ENCODE measurements at regions not wholly inside any gene's neighbourhood (a gene's known extent, or its start where the extent isn't known, plus 50 kb on each side); places are given as distances from the start of the nearest gene placed in this dataset.

DNA sequence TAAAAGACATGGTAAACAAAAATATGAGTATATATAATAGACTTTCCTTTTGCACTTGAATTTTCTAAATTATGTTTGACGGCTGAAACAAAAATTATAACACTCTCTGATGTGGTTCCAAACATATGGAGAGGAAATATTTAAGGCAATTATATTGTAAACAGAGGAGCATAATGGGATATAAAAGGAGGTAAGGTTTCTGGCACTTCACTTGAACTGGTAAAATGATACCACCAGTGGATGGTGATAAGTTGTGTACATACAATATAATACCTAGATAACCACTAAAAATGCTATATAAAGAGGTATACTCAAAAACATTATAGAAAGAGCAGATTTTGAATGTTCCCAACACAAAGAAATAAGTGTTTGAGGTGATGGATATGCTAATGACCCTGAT, 192.9 kb upstream of the RAD23B start:
- ChIA-PET POLR2A (ENCODE audit: partially characterized antibody) (no interaction called here), CTCF (ENCODE audit: partially characterized antibody) (no interaction called here)
- Histone ChIP-seq H2BK12ac (ENCODE audit: low read depth, low read length) (no peak overlapping the region), H3K27me3 (replicated peaks in 1 of 4; ENCODE audit: control insufficient read depth in 3 of 4, extremely low read depth in 1 of 4, insufficient read depth in 3 of 4, low read length in 3 of 4) (no peaks in the 10 kb centered on the region), H3K79me2 (ENCODE audit: control insufficient read depth in 1 of 2, insufficient read depth in 2 of 2, low read length in 2 of 2) (no peaks in the 10 kb centered on the region), H2BK120ac (replicated peaks; ENCODE audit: low read depth, low read length) (no peak overlapping the region), H3K18ac (ENCODE audit: extremely low read depth, low read length) (no peak overlapping the region), H3K79me1 (ENCODE audit: low read depth, low read length) (no peaks in the 10 kb centered on the region), H3K4me3 (ENCODE audit: extremely low read depth in 1 of 4, insufficient read depth in 2 of 4, low read depth in 3 of 4, low read length in 4 of 4) (no peak overlapping the region), H3K9me3 (ENCODE audit: insufficient read depth in 2 of 2, low read depth in 1 of 2, low read length in 1 of 2) (no peaks in the 10 kb centered on the region), H3K4me1 (replicated peaks in 1 of 4; ENCODE audit: control insufficient read depth in 3 of 4, insufficient read depth in 4 of 4, low read length in 3 of 4) (no peaks in the 10 kb centered on the region), H2BK5ac (ENCODE audit: low read depth, low read length) (no peak overlapping the region), H2BK20ac (ENCODE audit: low read length) (no peak overlapping the region), H3K36me3 (ENCODE audit: control insufficient read depth in 2 of 4, insufficient read depth in 4 of 4, low read length in 3 of 4) (no peaks in the 10 kb centered on the region), H4K8ac (ENCODE audit: extremely low read depth, insufficient read depth, low read length) (no peak overlapping the region), H3K9ac (replicated peaks in 1 of 4; ENCODE audit: extremely low read depth in 1 of 4, low read depth in 3 of 4, low read length in 3 of 4) (no peak overlapping the region), H4K20me1 (replicated peaks in 1 of 2; ENCODE audit: control insufficient read depth in 1 of 2, insufficient read depth in 2 of 2, low read length in 2 of 2) (no peaks in the 10 kb centered on the region), H4K5ac (ENCODE audit: insufficient read length, low read depth, low read length) (no peak overlapping the region), H3K56ac (replicated peaks; ENCODE audit: insufficient read length, low read depth, low read length) (no peak overlapping the region), H3K27ac (ENCODE audit: low read depth, low read length) (no peak overlapping the region), H3K4me2 (ENCODE audit: insufficient read depth in 1 of 2, low read depth in 2 of 2, low read length in 2 of 2) (no peak overlapping the region), H4K91ac (replicated peaks; ENCODE audit: insufficient read length, low read length) (no peak overlapping the region), H2AK5ac (ENCODE audit: low read depth, low read length) (no peak overlapping the region), H3K23me2 (ENCODE audit: low read depth, low read length) (no peaks in the 10 kb centered on the region), H2AFZ (ENCODE audit: low read length) (no peak overlapping the region), H3K4ac (replicated peaks; ENCODE audit: insufficient read length, low read depth, low read length) (no peak overlapping the region), H2BK15ac (ENCODE audit: low read length) (no peak overlapping the region), H3K23ac (ENCODE audit: insufficient read length) (no peak overlapping the region), H3K14ac (ENCODE audit: insufficient read length) (no peak overlapping the region)
- 86% methylated on average over 1 of the region's 1 CpG; no CpG with 5 or more reads in 1 of the 2 experiments for WGBS, 2 experiments (ENCODE audit: extremely low coverage in 1 of 2, insufficient coverage in 1 of 2, insufficient read length in 1 of 2, insufficient replicate concordance in 2 of 2, low coverage in 1 of 2, low lambda C conversion rate in 2 of 2, missing lambda C conversion rate in 1 of 2)
- TF ChIP-seq, protein P1, sequence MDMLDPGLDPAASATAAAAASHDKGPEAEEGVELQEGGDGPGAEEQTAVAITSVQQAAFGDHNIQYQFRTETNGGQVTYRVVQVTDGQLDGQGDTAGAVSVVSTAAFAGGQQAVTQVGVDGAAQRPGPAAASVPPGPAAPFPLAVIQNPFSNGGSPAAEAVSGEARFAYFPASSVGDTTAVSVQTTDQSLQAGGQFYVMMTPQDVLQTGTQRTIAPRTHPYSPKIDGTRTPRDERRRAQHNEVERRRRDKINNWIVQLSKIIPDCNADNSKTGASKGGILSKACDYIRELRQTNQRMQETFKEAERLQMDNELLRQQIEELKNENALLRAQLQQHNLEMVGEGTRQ (IDR thresholded peaks at IDR 0.05; ENCODE audit: low read length) = no peak
- TF ChIP-seq RFX5 (IDR thresholded peaks at IDR 0.05; ENCODE audit: borderline replicate concordance, low read depth, low read length) = no peak
- TF ChIP-seq EP300 (IDR thresholded peaks at IDR 0.05; ENCODE audit: borderline replicate concordance in 1 of 2, low read depth in 2 of 2, low read length in 2 of 2) = no peak
- TF ChIP-seq SP2 (IDR thresholded peaks at IDR 0.05; ENCODE audit: low read length) = no peak
- TF ChIP-seq, protein P2, sequence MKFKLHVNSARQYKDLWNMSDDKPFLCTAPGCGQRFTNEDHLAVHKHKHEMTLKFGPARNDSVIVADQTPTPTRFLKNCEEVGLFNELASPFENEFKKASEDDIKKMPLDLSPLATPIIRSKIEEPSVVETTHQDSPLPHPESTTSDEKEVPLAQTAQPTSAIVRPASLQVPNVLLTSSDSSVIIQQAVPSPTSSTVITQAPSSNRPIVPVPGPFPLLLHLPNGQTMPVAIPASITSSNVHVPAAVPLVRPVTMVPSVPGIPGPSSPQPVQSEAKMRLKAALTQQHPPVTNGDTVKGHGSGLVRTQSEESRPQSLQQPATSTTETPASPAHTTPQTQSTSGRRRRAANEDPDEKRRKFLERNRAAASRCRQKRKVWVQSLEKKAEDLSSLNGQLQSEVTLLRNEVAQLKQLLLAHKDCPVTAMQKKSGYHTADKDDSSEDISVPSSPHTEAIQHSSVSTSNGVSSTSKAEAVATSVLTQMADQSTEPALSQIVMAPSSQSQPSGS (IDR thresholded peaks at IDR 0.05; ENCODE audit: low read length) = no peak
- no peak for TF ChIP-seq HDAC6 (IDR thresholded peaks at IDR 0.05; ENCODE audit: low read depth, low read length)
- FAIRE-seq (no peak), DNase-seq (ENCODE audit: low read depth in 1 of 2, low spot score in 2 of 2) (no peak)
